ENCODE measurements at regions not wholly inside any gene's neighbourhood (a gene's known extent, or its start where the extent isn't known, plus 50 kb on each side); places are given as distances from the start of the nearest gene placed in this dataset.

GRCh38 chr5:23029290-23029689 lies 176.1 kb upstream of the CDH12 start:
- H3K27ac ChIP-seq, result peak overlapping the region in 1 of 2 donors; percentile 84
- H3K9me3 ChIP-seq, result no peaks in the 10 kb centered on the region
- peaks cover 0 to 3% of the 10 kb centered on the region in 2 donors for H3K4me1 ChIP-seq
- DNase-seq (ENCODE audit: low spot score), result no peak
- no peaks in the 10 kb centered on the region for H3K36me3 ChIP-seq
- H3K27me3 ChIP-seq, result no peaks in the 10 kb centered on the region
- TF ChIP-seq, protein P1, sequence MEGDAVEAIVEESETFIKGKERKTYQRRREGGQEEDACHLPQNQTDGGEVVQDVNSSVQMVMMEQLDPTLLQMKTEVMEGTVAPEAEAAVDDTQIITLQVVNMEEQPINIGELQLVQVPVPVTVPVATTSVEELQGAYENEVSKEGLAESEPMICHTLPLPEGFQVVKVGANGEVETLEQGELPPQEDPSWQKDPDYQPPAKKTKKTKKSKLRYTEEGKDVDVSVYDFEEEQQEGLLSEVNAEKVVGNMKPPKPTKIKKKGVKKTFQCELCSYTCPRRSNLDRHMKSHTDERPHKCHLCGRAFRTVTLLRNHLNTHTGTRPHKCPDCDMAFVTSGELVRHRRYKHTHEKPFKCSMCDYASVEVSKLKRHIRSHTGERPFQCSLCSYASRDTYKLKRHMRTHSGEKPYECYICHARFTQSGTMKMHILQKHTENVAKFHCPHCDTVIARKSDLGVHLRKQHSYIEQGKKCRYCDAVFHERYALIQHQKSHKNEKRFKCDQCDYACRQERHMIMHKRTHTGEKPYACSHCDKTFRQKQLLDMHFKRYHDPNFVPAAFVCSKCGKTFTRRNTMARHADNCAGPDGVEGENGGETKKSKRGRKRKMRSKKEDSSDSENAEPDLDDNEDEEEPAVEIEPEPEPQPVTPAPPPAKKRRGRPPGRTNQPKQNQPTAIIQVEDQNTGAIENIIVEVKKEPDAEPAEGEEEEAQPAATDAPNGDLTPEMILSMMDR (IDR thresholded peaks at IDR 0.05), result no peak
- no peak overlapping the region for H3K4me3 ChIP-seq

- TF ChIP-seq, protein P1 (IDR thresholded peaks at IDR 0.05), result no peak
- peak overlapping the region; percentile 56 to 84 for H3K27ac ChIP-seq
- DNase-seq (ENCODE audit: low spot score), result no peak
Observed at GRCh38 chr5:23028445-23029021, 175.4 kb upstream of the CDH12 start.

GRCh38 chr5:23027830-23028229 lies 174.7 kb upstream of the CDH12 start:
- TF ChIP-seq, protein P1 (IDR thresholded peaks at IDR 0.05), result no peak
- peak overlapping the region; percentile 56 to 84 for H3K27ac ChIP-seq
- H3K36me3 ChIP-seq, result no peaks in the 10 kb centered on the region
- peaks cover 0 to 3% of the 10 kb centered on the region in 2 donors for H3K4me1 ChIP-seq
- no peak overlapping the region for H3K4me3 ChIP-seq
- DNase-seq (ENCODE audit: low spot score), result no peak
- H3K27me3 ChIP-seq, result no peaks in the 10 kb centered on the region
- no peaks in the 10 kb centered on the region for H3K9me3 ChIP-seq

More at GRCh38 chr5:23028445-23029021, 175.4 kb upstream of the CDH12 start:
- Histone ChIP-seq H3K9me3 (no peaks in the 10 kb centered on the region), H3K27me3 (no peaks in the 10 kb centered on the region), H3K36me3 (no peaks in the 10 kb centered on the region), H3K4me1 (peaks cover 0 to 3% of the 10 kb centered on the region in 2 donors), H3K4me3 (no peak overlapping the region)

- H3K4me3 ChIP-seq, result no peak overlapping the region
- H3K36me3 ChIP-seq, result no peaks in the 10 kb centered on the region
- H3K27me3 ChIP-seq, result no peaks in the 10 kb centered on the region
- no peaks in the 10 kb centered on the region for H3K9me3 ChIP-seq
- TF ChIP-seq, protein P1 (IDR thresholded peaks at IDR 0.05), result no peak
- peaks cover 0 to 3% of the 10 kb centered on the region in 2 donors for H3K4me1 ChIP-seq
- no peak for DNase-seq (ENCODE audit: low spot score)
- H3K27ac ChIP-seq, result peak overlapping the region; percentile 56 to 84
Observed at GRCh38 chr5:23027331-23027730, 174.2 kb upstream of the CDH12 start.

DNA sequence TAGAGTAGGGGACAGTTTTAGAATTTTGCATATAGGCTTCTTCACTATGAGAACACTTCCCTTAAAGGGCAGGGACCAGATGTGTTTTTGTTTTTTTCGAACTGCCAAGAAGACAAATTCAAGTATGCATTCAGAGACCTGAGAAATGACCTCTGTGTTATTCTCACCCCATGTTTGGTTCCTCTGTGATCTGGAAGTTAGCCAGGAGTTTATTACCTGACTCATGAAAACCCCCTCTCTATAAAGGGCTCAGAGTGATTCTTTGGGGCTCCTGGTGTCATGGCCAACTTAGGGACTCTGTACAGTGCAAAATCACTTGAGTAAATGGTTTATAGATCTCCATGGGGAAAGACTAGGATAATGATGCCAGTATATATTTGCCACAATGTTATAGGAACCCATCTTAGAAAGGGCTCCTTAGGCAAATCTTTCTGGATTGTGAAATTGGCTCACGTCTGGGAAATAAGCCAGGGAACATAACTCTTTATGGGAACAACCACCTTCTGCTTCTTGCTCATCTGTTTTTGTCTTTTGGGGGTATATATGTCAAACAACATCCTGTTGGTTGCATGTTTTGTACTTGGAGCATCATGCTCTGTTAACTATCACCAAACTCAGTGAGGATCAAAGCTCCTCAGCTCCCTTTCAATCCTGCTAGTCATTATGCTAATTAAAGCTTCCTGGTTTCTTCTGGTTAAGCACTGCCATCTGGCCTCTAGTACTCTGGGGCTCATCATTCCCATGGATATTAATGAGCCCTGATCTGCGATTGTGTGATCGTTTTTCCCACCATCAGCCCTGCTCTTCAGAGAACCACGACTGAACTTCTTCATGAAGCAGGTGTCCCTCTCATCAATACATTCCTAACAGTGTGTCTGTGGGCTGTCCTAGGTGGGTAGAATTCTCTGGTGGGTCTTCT lies 173.4 kb upstream of the CDH12 start:
- Histone ChIP-seq H3K9me3 (no peaks in the 10 kb centered on the region), H3K36me3 (no peaks in the 10 kb centered on the region), H3K4me1 (peaks cover 0 to 3% of the 10 kb centered on the region in 2 donors), H3K27ac (peak overlapping the region; percentile 56 to 84), H3K27me3 (no peaks in the 10 kb centered on the region), H3K4me3 (no peak overlapping the region)
- TF ChIP-seq, protein P1 (IDR thresholded peaks at IDR 0.05), result no peak
- DNase-seq (ENCODE audit: low spot score), result no peak
